ENCODE measurements at regions not wholly inside any gene's neighbourhood (a gene's known extent, or its start where the extent isn't known, plus 50 kb on each side); places are given as distances from the start of the nearest gene placed in this dataset.

GRCh38 chr6:88473589-88473988 is 307.4 kb upstream of the CNR1 start:
- Histone ChIP-seq H3K27me3 (ENCODE audit: control insufficient read depth, insufficient read depth, low read length) (no peaks in the 10 kb centered on the region; the same call in 1 of the 2 replicates), H3K27ac (ENCODE audit: low read length) (no peak overlapping the region), H3K4me3 (ENCODE audit: low read depth in 2 of 2, low read length in 2 of 2) (no peak overlapping the region), H3K36me3 (ENCODE audit: control insufficient read depth, insufficient read depth, low read length) (no peaks in the 10 kb centered on the region), H3K9me3 (ENCODE audit: control insufficient read depth, insufficient read depth, low read depth, low read length) (no peaks in the 10 kb centered on the region), H3K4me1 (ENCODE audit: control insufficient read depth, insufficient read depth, low read length) (no peaks in the 10 kb centered on the region)
- no TSS peak for BruUV-seq (replicated peaks)
- ChIA-PET CTCF (no interaction called here), POLR2A (no interaction called here)
- no peak for DNase-seq (ENCODE audit: low read depth, low spot score)
- intact Hi-C loops (cut with micrococcal nuclease; ENCODE audit: unreplicated experiment) (no loop called here), in situ Hi-C loops (cut with HindIII; ENCODE audit: low pct_unique_long_range_greater_than_20kb, low sequenced_read_pairs) (no loop called here)
- TF ChIP-seq POLR2AphosphoS5 (IDR thresholded peaks at IDR 0.05; ENCODE audit: low read depth, low read length): no peak
- no peak for ATAC-seq

DNA sequence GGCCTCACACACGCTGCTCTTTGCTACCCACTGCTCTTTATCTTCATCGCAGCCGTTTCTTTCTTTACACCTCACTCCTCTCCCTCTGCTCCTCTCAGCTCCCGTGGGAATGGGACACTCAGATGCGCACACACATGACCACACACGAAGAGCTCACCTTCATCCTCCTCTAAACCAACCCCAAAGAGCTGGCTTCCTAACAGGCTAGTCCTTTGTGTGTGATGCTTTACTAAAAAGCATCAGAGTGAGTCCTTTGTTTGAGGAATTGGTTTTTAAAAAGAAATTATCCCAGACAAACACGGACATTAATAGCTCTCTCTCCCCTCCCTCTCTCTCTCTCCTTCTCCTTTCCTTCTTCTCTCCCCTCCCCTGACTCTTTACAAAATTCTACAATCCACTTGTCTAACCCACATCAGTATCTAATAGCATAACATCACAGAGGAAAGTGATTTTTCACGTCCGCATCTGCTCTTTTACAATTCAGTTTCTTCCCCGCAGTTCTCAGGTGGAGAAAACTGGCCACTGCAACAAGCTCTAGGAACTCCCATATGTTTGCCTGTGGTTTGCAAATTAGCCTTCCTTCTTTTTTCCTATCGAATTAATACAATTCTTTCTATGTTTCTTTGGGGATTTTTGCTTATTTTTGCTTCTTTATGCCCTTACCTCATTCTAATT is 306.8 kb upstream of the CNR1 start:
- no TSS peak for BruUV-seq (replicated peaks)
- CTCF ChIA-PET: no interaction called here

GRCh38 chr6:88459643-88460042 is 293.5 kb upstream of the CNR1 start:
- Histone ChIP-seq H3K4me1 (ENCODE audit: control insufficient read depth, insufficient read depth, low read length) (no peaks in the 10 kb centered on the region), H3K9me3 (ENCODE audit: control insufficient read depth, insufficient read depth, low read depth, low read length) (no peaks in the 10 kb centered on the region), H3K4me3 (ENCODE audit: low read depth in 2 of 2, low read length in 2 of 2) (no peak overlapping the region), H3K27ac (ENCODE audit: low read length) (no peak overlapping the region), H3K27me3 (ENCODE audit: control insufficient read depth, insufficient read depth, low read length) (peaks cover 5% of the 10 kb centered on the region), H3K36me3 (ENCODE audit: control insufficient read depth, insufficient read depth, low read length) (no peaks in the 10 kb centered on the region)
- no peak for DNase-seq (ENCODE audit: low read depth, low spot score)
- intact Hi-C loops (cut with micrococcal nuclease; ENCODE audit: unreplicated experiment) (no loop called here), in situ Hi-C loops (cut with HindIII; ENCODE audit: low pct_unique_long_range_greater_than_20kb, low sequenced_read_pairs) (no loop called here)
- ChIA-PET CTCF (no interaction called here), POLR2A (no interaction called here)
- TF ChIP-seq SIN3A (IDR thresholded peaks at IDR 0.05; ENCODE audit: borderline replicate concordance, insufficient read depth, low read depth, low read length) (no peak), TCF7L2 (IDR thresholded peaks at IDR 0.05; ENCODE audit: low read depth, low read length) (no peak)
- no TSS peak for BruUV-seq (replicated peaks)
- no peak for ATAC-seq

More for the DNA sequence above, 306.8 kb upstream of the CNR1 start:
- DNase-seq (ENCODE audit: low read depth, low spot score) (no peak), ATAC-seq (no peak)
- intact Hi-C loops (cut with micrococcal nuclease; ENCODE audit: unreplicated experiment) (no loop called here), in situ Hi-C loops (cut with HindIII; ENCODE audit: low pct_unique_long_range_greater_than_20kb, low sequenced_read_pairs) (no loop called here)
- Histone ChIP-seq H3K4me1 (ENCODE audit: control insufficient read depth, insufficient read depth, low read length) (no peaks in the 10 kb centered on the region), H3K27me3 (ENCODE audit: control insufficient read depth, insufficient read depth, low read length) (no peaks in the 10 kb centered on the region; the same call in 1 of the 2 replicates), H3K9me3 (ENCODE audit: control insufficient read depth, insufficient read depth, low read depth, low read length) (no peaks in the 10 kb centered on the region), H3K4me3 (ENCODE audit: low read depth in 2 of 2, low read length in 2 of 2) (no peak overlapping the region), H3K27ac (ENCODE audit: low read length) (no peak overlapping the region), H3K36me3 (ENCODE audit: control insufficient read depth, insufficient read depth, low read length) (no peaks in the 10 kb centered on the region)
- no peak for TF ChIP-seq TCF7L2 (IDR thresholded peaks at IDR 0.05; ENCODE audit: low read depth, low read length)
- TF ChIP-seq, protein P1, sequence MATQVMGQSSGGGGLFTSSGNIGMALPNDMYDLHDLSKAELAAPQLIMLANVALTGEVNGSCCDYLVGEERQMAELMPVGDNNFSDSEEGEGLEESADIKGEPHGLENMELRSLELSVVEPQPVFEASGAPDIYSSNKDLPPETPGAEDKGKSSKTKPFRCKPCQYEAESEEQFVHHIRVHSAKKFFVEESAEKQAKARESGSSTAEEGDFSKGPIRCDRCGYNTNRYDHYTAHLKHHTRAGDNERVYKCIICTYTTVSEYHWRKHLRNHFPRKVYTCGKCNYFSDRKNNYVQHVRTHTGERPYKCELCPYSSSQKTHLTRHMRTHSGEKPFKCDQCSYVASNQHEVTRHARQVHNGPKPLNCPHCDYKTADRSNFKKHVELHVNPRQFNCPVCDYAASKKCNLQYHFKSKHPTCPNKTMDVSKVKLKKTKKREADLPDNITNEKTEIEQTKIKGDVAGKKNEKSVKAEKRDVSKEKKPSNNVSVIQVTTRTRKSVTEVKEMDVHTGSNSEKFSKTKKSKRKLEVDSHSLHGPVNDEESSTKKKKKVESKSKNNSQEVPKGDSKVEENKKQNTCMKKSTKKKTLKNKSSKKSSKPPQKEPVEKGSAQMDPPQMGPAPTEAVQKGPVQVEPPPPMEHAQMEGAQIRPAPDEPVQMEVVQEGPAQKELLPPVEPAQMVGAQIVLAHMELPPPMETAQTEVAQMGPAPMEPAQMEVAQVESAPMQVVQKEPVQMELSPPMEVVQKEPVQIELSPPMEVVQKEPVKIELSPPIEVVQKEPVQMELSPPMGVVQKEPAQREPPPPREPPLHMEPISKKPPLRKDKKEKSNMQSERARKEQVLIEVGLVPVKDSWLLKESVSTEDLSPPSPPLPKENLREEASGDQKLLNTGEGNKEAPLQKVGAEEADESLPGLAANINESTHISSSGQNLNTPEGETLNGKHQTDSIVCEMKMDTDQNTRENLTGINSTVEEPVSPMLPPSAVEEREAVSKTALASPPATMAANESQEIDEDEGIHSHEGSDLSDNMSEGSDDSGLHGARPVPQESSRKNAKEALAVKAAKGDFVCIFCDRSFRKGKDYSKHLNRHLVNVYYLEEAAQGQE (IDR thresholded peaks at IDR 0.05; ENCODE audit: insufficient read depth in 1 of 2, low read depth in 2 of 2, low read length in 1 of 2): no peak
- POLR2A ChIA-PET: no interaction called here

DNA sequence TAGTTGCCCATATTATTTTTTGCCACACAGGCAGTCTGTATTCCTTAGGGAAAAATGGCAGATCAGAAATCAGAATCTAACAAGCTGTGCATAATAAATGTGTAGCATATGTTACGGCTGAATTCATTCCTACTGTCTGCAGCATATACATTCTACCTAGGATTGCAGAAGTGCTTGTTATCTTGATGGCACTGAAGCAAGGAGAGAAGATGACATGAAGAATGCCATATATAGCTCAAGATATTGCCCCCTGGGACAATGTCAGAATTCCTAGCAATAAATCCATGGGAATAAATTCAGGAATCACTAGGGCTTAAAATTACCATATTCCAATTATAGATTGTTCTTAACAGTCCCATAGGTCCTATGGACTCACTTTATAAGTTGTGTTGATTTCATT is 293.0 kb upstream of the CNR1 start:
- Histone ChIP-seq H3K4me3 (ENCODE audit: low read depth in 2 of 2, low read length in 2 of 2) (no peak overlapping the region), H3K27me3 (ENCODE audit: control insufficient read depth, insufficient read depth, low read length) (peaks cover 5% of the 10 kb centered on the region), H3K9me3 (ENCODE audit: control insufficient read depth, insufficient read depth, low read depth, low read length) (no peaks in the 10 kb centered on the region), H3K4me1 (ENCODE audit: control insufficient read depth, insufficient read depth, low read length) (no peaks in the 10 kb centered on the region), H3K36me3 (ENCODE audit: control insufficient read depth, insufficient read depth, low read length) (no peaks in the 10 kb centered on the region), H3K27ac (ENCODE audit: low read length) (no peak overlapping the region)
- intact Hi-C loops (cut with micrococcal nuclease; ENCODE audit: unreplicated experiment): no loop called here
- TF ChIP-seq SIN3A (IDR thresholded peaks at IDR 0.05; ENCODE audit: borderline replicate concordance, insufficient read depth, low read depth, low read length) (no peak), POLR2AphosphoS5 (IDR thresholded peaks at IDR 0.05; ENCODE audit: low read depth, low read length) (no peak)
- in situ Hi-C loops (cut with HindIII; ENCODE audit: low pct_unique_long_range_greater_than_20kb, low sequenced_read_pairs): no loop called here
- no TSS peak for BruUV-seq (replicated peaks)
- DNase-seq (ENCODE audit: low read depth, low spot score) (no peak), ATAC-seq (no peak)
- CTCF ChIA-PET: no interaction called here
- POLR2A ChIA-PET: no interaction called here
